AG10803 (cell line): ENCODE measurements at regions not wholly inside any gene's neighbourhood (a gene's known extent, or its start where the extent isn't known, plus 50 kb on each side); places are given as distances from the start of the nearest gene placed in this dataset.

ENCODE experiments used
- DNase-seq: peaks from one replicate; pipeline ENCODE4 v3.0.0; 2010; ENCODE audit warnings: low read depth
- H3K4me3 ChIP-seq: 2 replicates; pipeline ENCODE4 v1.5.1; 2011; ENCODE audit warnings: mild to moderate bottlenecking, low read length, control low read depth
- TF ChIP-seq, protein P1 (sequence below): conservative IDR thresholded peaks from 2 replicates; pipeline ENCODE4 v1.5.1; 2011; ENCODE audit warnings: mild to moderate bottlenecking, low read length, control low read depth, inconsistent platforms

DNA sequence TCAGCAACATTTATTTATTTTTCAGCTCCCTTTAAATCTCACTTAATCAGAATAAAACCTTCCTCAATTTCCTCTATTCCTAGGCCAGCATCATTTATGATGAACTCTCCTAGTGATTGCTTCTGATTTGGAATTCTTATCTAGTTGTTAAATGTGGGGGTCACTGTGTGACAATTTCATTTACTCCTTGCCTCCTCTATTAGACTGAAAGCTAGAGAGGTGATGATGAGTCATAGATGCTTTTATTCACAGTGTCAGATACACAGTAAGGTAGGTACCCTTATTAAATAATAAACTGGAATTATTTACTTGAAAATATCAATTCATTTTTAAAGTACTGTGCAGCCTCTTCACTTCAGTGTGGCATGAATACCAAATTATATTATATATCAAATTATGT lies 960.6 kb downstream of the MAT2B start:
- no peak for DNase-seq

DNA sequence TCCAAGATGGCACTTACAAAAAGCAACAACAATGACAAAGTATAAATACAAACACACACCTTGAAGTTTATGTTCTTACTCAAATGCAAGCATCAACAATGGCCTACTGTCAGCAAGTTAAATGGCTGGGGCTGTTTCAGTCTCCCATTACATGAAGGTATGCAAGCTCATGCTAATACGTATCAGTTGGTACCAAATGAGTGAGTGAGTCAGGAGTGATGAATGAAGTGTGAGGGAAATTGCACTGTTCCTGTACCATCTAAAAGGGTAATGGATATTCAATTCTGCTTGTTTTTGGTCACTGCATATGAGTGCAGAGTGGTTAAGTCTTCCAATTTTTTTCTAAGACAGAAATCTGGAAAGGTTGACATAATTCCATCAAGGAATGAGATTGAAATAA lies 964.9 kb downstream of the MAT2B start:
- no peak for DNase-seq
- no peak overlapping the region for H3K4me3 ChIP-seq
- TF ChIP-seq, protein P1, sequence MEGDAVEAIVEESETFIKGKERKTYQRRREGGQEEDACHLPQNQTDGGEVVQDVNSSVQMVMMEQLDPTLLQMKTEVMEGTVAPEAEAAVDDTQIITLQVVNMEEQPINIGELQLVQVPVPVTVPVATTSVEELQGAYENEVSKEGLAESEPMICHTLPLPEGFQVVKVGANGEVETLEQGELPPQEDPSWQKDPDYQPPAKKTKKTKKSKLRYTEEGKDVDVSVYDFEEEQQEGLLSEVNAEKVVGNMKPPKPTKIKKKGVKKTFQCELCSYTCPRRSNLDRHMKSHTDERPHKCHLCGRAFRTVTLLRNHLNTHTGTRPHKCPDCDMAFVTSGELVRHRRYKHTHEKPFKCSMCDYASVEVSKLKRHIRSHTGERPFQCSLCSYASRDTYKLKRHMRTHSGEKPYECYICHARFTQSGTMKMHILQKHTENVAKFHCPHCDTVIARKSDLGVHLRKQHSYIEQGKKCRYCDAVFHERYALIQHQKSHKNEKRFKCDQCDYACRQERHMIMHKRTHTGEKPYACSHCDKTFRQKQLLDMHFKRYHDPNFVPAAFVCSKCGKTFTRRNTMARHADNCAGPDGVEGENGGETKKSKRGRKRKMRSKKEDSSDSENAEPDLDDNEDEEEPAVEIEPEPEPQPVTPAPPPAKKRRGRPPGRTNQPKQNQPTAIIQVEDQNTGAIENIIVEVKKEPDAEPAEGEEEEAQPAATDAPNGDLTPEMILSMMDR = no peak

More for the DNA sequence above, 960.6 kb downstream of the MAT2B start:
- no peak overlapping the region for H3K4me3 ChIP-seq
- TF ChIP-seq, protein P1 = no peak

DNA sequence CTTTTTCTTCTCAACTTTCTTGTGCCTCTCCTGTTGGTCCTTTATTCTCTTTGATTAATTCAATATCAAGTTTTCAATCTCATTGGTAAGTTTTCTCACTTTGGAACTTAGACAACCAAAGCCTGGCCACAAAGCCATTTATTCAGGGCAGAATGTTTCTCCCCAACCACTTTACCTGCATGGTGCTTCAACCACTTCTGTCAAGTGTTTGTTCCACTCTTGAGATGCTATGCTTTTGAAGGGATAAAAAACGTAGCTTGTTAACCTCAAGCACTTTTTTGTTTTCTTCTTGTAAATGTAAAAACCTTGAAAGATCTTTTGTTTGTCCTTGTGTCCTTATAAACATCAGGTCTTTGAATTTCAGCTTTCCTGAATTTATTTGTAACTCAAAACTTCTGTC lies 966.7 kb downstream of the MAT2B start:
- no peak overlapping the region for H3K4me3 ChIP-seq
- TF ChIP-seq, protein P1 = no peak
- no peak for DNase-seq

DNA sequence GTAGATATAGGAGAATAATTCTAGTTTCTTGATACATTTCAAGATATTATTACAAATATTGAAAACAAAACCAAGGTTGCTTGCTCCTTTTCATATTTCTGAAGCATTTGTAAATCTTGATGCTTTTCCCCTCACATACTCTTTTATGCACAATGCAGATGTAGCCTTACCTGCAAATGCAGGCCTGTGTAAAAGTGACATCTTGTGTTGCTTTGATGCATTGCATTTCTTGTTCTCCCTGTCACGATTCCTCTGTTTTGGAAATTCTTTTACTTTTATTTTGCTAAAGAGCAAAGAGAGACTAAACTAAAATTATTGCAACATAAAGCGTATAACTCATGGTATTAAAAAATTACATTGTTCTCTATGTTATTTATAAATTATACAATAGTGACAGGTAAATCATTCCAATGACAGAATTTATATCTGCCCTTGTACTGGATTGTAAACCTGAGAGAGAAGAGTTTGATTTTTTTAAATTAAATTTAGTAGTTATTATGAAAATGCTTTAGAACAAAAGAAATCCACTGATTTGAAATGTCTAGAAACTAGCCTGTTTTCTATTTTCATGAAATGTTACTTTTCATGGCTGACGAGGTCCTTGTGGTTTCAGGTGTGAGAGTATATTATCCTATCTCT lies 970.0 kb downstream of the MAT2B start:
- DNase-seq = peak; percentile 5
- TF ChIP-seq, protein P1 = peak; percentile 50
- H3K4me3 ChIP-seq = no peak overlapping the region

DNA sequence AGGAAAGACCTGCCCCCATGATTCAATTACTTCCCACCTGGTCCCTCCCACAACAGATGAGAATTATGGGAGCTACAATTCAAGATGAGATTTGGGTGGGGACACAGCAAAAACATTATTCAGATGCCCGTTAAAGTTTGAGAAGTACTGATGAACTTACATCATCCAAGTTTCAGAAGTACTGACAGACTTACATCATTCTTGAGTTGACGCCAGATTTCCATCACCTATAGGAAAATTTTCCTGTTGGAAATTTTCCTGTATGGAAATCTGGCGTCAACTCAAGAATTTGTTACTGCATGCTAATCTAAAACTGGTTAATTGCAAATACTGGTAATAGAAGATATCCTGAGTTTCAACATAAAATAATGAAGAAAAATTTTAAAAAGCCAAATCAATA lies 975.9 kb downstream of the MAT2B start:
- H3K4me3 ChIP-seq = no peak overlapping the region
- no peak for DNase-seq
- TF ChIP-seq, protein P1 = no peak

DNA sequence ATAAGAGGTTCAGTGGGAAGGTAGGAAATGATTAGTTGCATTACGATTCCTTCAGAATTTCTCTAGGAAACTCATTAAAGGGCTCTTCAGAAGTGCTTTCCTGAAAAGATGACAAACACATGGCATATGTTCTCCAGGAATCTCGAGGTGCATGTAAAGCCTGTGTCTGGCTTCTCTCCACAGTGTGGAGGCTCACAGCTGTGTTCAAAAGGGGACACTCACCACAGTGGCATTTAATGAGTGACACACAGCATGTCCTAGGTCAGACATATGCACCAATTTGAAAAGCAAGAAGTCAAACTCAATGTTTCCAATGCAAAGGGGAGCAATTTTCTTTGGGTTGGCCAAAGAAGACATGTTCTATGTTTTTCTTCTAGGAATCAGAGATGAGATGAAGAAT lies 976.9 kb downstream of the MAT2B start:
- DNase-seq = no peak
- no peak overlapping the region for H3K4me3 ChIP-seq
- TF ChIP-seq, protein P1 = no peak

DNA sequence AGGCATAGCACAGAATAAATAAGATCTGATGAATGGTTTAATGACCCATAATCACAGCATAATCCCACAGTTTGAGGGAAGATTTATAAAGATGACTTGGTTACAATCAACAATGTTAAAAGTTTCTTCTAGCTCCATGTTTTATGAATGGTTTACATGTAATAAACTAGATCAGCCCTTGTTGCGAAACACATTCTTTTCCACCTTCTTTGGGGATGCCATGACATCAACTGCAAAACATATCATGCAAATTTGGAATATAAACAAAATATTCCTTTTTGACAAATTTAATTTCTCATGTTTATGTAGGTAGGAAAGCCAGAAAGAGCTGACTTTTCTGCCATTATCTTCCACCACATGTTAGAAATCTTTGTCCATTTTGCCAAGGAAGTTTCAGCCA lies 979.5 kb downstream of the MAT2B start:
- TF ChIP-seq, protein P1 = no peak
- no peak overlapping the region for H3K4me3 ChIP-seq
- no peak for DNase-seq
